ENCODE measurements at regions not wholly inside any gene's neighbourhood (a gene's known extent, or its start where the extent isn't known, plus 50 kb on each side); places are given as distances from the start of the nearest gene placed in this dataset.

DNA sequence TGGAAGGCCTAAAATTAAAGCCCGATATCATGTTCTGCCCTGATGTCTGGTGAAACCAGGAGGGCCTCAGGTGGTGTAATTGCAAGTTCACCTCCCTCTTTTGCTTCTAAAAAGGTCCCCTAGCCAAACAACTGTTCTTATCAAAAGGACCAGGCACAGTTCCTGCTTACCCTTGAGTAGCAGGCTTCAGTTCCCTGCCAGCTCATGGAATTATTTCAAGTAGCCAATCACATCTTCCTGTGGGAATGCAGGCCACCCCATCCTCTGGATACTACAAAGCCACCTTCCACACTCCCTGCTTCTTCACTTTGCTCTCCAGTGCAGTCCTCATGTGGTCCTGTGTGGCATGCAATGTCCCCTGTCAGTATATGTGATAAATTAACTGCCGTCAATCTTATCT is 97.7 kb upstream of the GALNT17 start:
- Mint-ChIP-seq H3K4me1 (no peaks in the 10 kb centered on the region), H3K9me3 (peaks cover 4 to 19% (median 17%) of the 10 kb centered on the region in 7 donors), H3K36me3 (no peaks in the 10 kb centered on the region), H3K4me3 (no peak overlapping the region), H3K27me3 (no peaks in the 10 kb centered on the region), H3K27ac (no peak overlapping the region)
- ATAC-seq (ENCODE audit: low read depth in 2 of 2) (no peak), DNase-seq (no peak)

DNA sequence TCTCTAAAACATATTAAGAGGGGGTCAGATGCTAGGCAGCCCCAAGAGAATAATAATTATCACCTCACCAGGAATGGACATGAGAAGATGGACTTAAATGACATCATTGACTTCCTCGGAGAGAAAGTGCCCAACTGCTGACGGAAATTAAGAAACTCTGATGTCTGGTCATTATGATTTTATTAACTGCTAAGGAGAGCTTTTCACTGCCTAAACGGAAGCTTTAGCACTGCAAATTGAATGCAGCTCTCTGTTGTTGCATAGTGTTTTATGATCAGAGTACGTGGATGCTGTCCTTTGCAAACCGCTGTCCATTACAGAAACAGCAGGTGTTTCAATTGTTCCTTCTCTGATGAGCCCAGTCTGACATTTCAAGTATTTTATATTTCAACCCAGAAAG is 89.4 kb upstream of the GALNT17 start:
- no peak for DNase-seq
- Mint-ChIP-seq H3K27me3 (no peaks in the 10 kb centered on the region), H3K4me3 (no peak overlapping the region), H3K27ac (peak overlapping the region in 1 of 6 donors; percentile 33), H3K9me3 (peaks cover 6 to 51% (median 13%) of the 10 kb centered on the region in 7 donors), H3K4me1 (no peaks in the 10 kb centered on the region), H3K36me3 (no peaks in the 10 kb centered on the region)
- ATAC-seq (ENCODE audit: low read depth in 2 of 2), result no peak

DNA sequence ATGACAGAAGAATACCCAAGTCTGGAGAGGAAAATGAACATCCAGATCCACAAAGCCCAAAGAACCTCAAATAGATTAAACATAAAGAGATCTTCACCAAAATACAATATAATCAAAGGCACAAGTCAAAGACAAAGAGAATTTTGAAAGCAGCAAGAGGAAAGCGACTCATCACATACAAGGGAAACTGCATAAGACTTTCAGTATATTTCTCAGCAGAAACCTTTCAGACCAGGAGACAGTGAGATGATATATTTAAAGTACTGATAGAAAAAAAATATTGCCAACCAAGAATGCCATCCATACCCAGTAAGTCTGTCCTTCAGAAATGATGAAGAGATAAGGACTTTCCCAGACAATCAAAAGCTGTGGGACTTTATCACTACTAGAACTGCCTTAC is 81.5 kb upstream of the GALNT17 start:
- peaks cover 7 to 66% (median 36%) of the 10 kb centered on the region in 7 donors for H3K9me3 Mint-ChIP-seq
- H3K4me3 Mint-ChIP-seq, result no peak overlapping the region
- H3K4me1 Mint-ChIP-seq, result no peaks in the 10 kb centered on the region

GRCh38 chr7:71055504-71055903 is 76.4 kb upstream of the GALNT17 start:
- no peak overlapping the region for H3K27ac Mint-ChIP-seq
- peaks cover 7 to 39% (median 24%) of the 10 kb centered on the region in 7 donors for H3K9me3 Mint-ChIP-seq
- DNase-seq, result no peak
- H3K36me3 Mint-ChIP-seq, result peaks cover 2 to 3% of the 10 kb centered on the region in 2 donors
- ATAC-seq (ENCODE audit: low read depth in 2 of 2), result no peak
- no peaks in the 10 kb centered on the region for H3K4me1 Mint-ChIP-seq
- H3K27me3 Mint-ChIP-seq, result no peaks in the 10 kb centered on the region
- no peak overlapping the region for H3K4me3 Mint-ChIP-seq

More for the DNA sequence above, 81.5 kb upstream of the GALNT17 start:
- Mint-ChIP-seq H3K36me3 (peaks cover 5 to 10% of the 10 kb centered on the region in 2 donors), H3K27me3 (no peaks in the 10 kb centered on the region), H3K27ac (no peak overlapping the region)
- DNase-seq, result no peak
- no peak for ATAC-seq (ENCODE audit: low read depth in 2 of 2)

- H3K27ac Mint-ChIP-seq, result no peak overlapping the region
- H3K4me1 Mint-ChIP-seq, result no peaks in the 10 kb centered on the region
- no peaks in the 10 kb centered on the region for H3K27me3 Mint-ChIP-seq
- H3K4me3 Mint-ChIP-seq, result peak overlapping the region in 1 of 8 donors; percentile 70
- no peak for DNase-seq
- peaks cover 0 to 8% of the 10 kb centered on the region in 2 donors for H3K36me3 Mint-ChIP-seq
- H3K9me3 Mint-ChIP-seq, result peaks cover 23 to 45% (median 34%) of the 10 kb centered on the region in 7 donors
- no peak for ATAC-seq (ENCODE audit: low read depth in 2 of 2)
Measured at GRCh38 chr7:71077743-71078476, 54.0 kb upstream of the GALNT17 start.
